ENCODE measurements at regions not wholly inside any gene's neighbourhood (a gene's known extent, or its start where the extent isn't known, plus 50 kb on each side); places are given as distances from the start of the nearest gene placed in this dataset.

DNA sequence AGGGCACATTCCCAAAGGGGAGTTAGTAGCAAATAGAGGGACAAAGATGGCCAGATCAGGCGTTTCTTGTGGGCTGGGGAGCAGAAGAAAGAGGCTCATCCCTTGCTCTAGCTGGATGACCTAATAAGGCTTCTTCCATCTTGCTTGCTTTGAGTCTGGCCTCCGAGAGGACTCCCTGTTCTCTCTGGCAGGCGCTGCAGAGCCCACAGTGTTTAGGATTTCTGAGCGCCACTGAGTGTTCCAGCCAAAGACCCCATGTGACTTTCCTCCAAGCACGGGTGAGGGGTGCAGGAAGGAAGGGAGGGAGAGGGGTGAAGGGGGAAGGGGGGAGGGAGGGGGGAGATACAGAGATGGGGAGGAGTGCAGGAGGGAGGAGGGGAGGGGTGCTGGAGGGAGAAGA, 203.8 kb upstream of the SVIL start:
- Mint-ChIP-seq H3K27ac (no peak overlapping the region), H3K4me1 (no peaks in the 10 kb centered on the region), H3K4me3 (no peak overlapping the region), H3K9me3 (no peaks in the 10 kb centered on the region), H3K36me3 (no peaks in the 10 kb centered on the region)
- no peak for ATAC-seq
- no peak for DNase-seq (ENCODE audit: low spot score in 2 of 2)

DNA sequence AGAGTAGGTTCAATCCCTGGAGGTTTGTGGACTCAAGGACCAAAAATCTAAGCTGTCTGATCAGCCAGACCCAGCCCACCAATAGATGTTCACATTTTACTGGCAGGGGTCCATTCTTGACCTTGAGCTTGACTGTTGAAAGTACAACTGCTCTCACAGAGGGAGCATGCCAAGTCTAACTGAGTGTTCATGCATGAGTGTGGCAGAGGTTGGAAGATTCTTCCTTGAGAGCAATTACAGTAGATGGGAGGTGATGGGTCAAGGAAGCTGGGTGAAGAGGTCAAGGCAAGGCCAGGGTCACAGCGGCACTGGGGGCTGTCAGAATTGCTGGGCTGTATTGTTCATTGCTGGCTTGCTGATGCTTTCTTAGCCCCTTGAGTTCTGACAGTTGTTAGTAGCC, 202.8 kb upstream of the SVIL start:
- H3K36me3 Mint-ChIP-seq = no peaks in the 10 kb centered on the region
- no peaks in the 10 kb centered on the region for H3K4me1 Mint-ChIP-seq
- H3K9me3 Mint-ChIP-seq = no peaks in the 10 kb centered on the region
- DNase-seq (ENCODE audit: low spot score in 2 of 2) = no peak
- H3K27ac Mint-ChIP-seq = no peak overlapping the region
- no peak for ATAC-seq
- H3K4me3 Mint-ChIP-seq = no peak overlapping the region

DNA sequence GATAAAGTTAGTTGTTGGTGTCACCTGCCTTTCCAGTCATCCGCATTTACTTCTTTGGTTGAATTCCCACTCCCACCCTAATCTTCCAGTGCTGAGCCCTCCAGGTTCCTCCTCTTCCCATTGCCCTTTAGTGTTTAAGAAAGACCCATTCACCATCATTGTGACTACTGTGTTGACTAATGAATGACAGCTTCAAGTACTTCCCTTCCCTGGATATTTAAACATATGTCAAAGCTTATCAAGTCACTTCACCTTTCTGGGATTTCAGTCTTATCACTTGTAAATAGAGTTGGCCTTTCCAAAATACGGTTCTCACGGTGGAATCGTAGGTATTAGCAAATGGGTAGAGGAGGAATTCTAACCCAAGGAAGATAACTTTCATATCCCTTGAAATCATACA, 201.6 kb upstream of the SVIL start:
- H3K36me3 Mint-ChIP-seq = no peaks in the 10 kb centered on the region
- H3K9me3 Mint-ChIP-seq = peaks cover 6% of the 10 kb centered on the region
- H3K27ac Mint-ChIP-seq = no peak overlapping the region
- no peak overlapping the region for H3K4me3 Mint-ChIP-seq
- ATAC-seq = no peak
- DNase-seq (ENCODE audit: low spot score in 2 of 2) = no peak
- no peaks in the 10 kb centered on the region for H3K4me1 Mint-ChIP-seq

DNA sequence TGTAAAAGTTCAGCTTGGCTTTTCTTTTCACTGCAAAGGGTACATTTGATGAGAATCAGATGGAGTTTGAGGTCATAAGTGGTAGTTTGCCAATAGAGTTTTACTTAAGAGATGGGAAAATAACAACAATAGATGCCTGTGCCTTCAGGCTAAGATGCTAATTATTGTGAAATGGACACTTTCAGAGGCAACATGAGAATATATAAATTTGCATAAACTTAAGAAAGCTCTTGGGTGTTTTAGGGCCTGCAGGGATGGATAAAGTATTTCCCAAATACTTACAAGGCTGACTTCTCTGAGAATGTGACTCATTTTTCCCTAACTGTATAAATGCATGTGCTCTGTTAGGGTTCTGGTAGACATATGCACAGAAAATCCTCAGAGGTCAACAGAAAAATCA, 200.3 kb upstream of the SVIL start:
- no peak overlapping the region for H3K27ac Mint-ChIP-seq
- ATAC-seq (no peak), DNase-seq (ENCODE audit: low spot score in 2 of 2) (no peak)
- peaks cover 8% of the 10 kb centered on the region for H3K9me3 Mint-ChIP-seq
- no peaks in the 10 kb centered on the region for H3K4me1 Mint-ChIP-seq
- H3K36me3 Mint-ChIP-seq = no peaks in the 10 kb centered on the region
- H3K4me3 Mint-ChIP-seq = no peak overlapping the region

DNA sequence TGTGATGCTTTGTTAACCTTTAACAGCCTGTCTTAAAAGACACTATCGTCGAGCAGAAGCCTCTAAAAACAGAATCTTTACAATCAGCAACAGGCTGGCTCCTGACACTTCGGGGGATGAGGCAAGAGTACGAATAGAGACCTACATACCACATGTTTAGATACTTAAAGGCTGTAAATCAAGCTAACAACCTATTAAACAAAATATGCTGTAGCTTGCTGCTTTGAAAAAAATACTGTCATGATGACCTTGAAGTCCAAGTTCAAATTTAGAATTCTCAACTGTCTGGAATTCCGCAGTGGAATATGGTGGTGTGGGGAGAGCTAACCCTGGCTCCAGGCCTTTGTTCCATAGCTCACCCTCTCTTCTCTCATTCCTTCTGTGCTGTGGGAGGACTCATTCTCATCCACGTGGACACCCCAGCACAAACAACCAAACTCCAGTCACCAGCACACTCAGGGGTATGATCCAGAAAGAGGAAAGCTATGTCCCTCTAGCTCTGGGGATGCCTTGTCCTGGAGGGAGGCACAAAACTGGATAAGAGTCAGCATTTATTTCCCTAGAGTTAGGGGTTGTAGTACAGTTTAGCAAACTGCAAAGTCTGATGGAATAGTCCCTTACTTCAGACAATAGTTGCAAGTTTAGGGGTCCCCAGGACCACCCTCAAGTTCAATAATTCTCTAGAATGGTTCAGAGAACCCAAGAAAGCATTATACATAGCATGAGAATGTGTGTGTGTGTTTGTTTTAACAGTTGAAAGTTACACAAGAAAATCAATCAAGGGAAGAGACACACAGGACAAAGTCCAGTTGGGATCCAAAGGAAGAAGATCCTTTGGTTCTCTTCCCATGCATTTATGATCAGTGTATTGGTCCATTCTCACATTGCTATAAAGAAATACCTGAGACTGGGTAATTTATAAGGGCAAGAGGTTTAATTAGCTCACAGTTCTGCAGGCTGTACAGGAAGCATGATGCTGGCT, 196.1 kb upstream of the SVIL start:
- DNase-seq (ENCODE audit: low spot score in 2 of 2) = no peak
- Mint-ChIP-seq H3K27ac (no peak overlapping the region), H3K36me3 (no peaks in the 10 kb centered on the region), H3K9me3 (peaks cover 8% of the 10 kb centered on the region), H3K4me1 (peaks cover 9% of the 10 kb centered on the region), H3K4me3 (no peak overlapping the region)
- ATAC-seq = no peak

DNA sequence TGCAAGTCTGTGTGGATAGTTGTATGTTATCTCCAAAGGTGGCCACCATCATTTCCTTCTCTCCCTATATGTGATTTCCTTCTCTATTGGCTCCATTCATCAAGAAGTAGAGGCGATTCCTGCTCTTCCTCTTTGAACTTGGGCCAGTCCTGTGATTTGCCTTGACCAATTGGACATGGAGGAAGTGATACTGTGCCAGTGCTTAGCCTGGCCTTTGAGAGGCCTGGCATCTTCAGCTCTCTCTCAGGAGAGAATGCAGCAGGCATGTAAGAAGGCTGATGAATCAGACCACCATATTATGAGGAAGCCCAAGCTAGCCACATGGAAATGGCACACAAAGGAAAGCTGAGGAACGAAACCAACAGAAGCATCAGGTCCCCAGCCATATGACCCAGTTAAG, 195.0 kb upstream of the SVIL start:
- no peaks in the 10 kb centered on the region for H3K36me3 Mint-ChIP-seq

DNA sequence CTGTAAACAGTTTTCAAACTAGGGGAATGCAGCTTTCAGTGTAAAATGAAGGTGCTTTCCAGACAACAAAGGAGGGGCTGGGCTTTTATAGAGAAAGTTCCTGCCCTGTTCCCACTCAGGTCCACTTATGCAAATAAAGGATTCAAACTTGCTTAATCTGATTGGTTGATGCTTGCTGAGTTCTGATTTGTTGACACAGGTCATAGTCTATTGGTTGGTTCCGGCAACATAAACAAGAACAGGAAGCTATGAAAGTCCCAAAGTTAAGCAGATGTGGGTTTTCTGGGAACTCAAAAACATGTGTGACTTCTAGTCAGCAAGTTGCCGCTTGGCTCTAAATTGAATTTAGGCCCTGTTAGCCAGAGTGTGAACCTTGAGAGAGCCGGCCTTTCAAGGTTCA, 194.2 kb upstream of the SVIL start:
- Mint-ChIP-seq H3K4me1 (peaks cover 9% of the 10 kb centered on the region), H3K4me3 (no peak overlapping the region), H3K36me3 (no peaks in the 10 kb centered on the region), H3K9me3 (peaks cover 8% of the 10 kb centered on the region), H3K27ac (no peak overlapping the region)
- ATAC-seq = peak; percentile 76
- no peak for DNase-seq (ENCODE audit: low spot score in 2 of 2)

More for the DNA sequence above, 195.0 kb upstream of the SVIL start:
- peaks cover 8% of the 10 kb centered on the region for H3K9me3 Mint-ChIP-seq
- peaks cover 9% of the 10 kb centered on the region for H3K4me1 Mint-ChIP-seq
- ATAC-seq = no peak
- H3K4me3 Mint-ChIP-seq = no peak overlapping the region
- H3K27ac Mint-ChIP-seq = no peak overlapping the region
- no peak for DNase-seq (ENCODE audit: low spot score in 2 of 2)

DNA sequence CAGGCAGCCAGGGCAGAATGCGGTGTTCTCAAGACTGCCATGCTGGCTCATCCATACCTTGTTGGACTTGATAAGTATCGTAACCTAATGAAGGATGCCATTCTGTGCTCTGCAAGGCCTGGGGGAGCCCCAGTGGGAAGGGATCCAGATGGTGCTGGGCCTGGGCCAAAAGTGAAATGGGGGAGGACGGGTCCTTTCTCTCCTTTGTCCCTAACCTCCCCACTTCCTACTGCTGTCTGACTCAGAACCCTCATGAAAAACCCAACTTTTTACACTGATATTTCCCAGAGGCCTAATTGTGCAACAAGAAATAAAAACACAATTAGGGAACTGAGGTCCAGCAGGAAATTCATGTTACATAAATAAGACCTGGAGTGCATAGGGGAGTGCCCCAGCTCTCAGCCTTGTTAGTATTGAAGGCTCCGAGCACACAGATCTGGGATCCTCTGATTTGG, 193.7 kb upstream of the SVIL start:
- Mint-ChIP-seq H3K36me3 (no peaks in the 10 kb centered on the region), H3K27ac (no peak overlapping the region), H3K9me3 (peaks cover 8% of the 10 kb centered on the region), H3K4me1 (peaks cover 9% of the 10 kb centered on the region), H3K4me3 (no peak overlapping the region)
- no peak for DNase-seq (ENCODE audit: low spot score in 2 of 2)
- peak; percentile 42 for ATAC-seq

DNA sequence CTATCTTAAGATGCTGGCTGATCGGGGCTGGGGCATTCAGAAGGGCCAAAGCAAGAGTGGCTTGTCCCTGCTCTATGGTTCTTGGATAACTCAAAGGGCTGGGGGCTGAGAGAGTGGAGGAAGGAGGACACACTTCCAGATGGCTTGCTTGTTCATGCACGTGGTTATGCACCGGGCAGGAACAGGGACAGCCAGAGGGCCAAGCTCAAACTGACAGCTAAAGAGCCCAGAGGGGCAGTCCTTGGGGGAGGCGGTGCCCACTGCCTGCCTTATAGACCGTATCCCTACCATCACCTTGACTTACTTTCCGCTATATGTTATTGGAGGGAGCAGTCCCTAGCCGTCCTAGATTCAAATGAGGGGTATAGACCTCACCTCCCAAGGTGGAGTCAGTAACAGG, 192.7 kb upstream of the SVIL start:
- H3K4me3 Mint-ChIP-seq = no peak overlapping the region
- DNase-seq (ENCODE audit: low spot score in 2 of 2) (no peak), ATAC-seq (peak; percentile 19)
- peaks cover 9% of the 10 kb centered on the region for H3K4me1 Mint-ChIP-seq
- peak overlapping the region; percentile 26 for H3K27ac Mint-ChIP-seq
- peaks cover 8% of the 10 kb centered on the region for H3K9me3 Mint-ChIP-seq
- H3K36me3 Mint-ChIP-seq = no peaks in the 10 kb centered on the region

DNA sequence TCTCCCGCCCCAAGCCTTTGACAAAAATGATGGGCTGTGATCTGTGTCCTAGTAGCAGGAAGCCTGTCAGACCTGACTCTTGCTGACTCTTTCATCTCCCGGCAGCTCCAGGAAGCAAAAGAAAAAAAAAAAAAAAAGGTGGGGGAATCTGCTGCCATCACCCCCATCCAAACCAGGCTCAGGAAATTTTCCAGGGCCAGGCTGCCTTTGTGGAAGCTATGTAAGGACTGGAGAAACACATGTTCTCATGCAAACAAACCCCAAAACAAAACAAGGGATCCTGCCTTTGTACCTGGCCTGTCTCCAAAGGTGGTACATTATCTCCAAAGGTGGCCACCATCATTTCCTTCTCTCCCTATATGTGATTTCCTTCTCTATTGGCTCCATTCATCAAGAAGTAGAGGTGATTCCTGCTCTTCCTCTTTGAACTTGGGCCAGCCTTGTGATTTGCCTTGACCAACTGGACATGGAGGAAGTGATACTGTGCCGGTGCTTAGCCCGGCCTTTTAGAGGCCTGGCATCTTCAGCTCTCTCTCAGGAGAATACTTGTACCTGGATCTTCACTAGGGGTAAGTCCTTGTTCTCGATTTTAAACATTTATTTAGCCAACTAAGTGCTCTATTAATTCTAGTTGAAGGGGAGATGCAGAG, 192.2 kb upstream of the SVIL start:
- H3K4me3 Mint-ChIP-seq = no peak overlapping the region
- peak overlapping the region; percentile 26 for H3K27ac Mint-ChIP-seq
- H3K36me3 Mint-ChIP-seq = no peaks in the 10 kb centered on the region
- H3K9me3 Mint-ChIP-seq = peaks cover 5% of the 10 kb centered on the region
- H3K4me1 Mint-ChIP-seq = peaks cover 9% of the 10 kb centered on the region
- no peak for ATAC-seq
- no peak for DNase-seq (ENCODE audit: low spot score in 2 of 2)

DNA sequence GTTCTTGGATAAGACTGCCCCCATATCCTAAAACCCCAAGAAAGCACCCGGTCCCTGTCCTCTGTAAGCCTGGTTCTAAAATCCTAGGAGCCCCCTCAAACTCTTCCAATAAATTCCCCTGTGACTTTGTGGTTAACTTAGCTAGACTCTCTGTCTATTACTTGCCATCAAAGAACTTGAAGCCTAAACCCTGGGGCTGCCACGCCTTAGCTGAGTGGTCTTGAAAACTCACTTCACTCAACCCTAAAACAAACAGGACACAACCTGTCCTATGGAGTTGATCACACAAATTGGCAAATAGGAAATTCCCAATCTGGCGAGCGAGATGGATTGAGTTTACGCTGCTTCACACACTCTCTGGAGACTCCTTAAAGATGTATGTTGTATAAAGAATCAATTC, 191.4 kb upstream of the SVIL start:
- no peak for DNase-seq (ENCODE audit: low spot score in 2 of 2)
- Mint-ChIP-seq H3K4me3 (no peak overlapping the region), H3K27ac (no peak overlapping the region), H3K36me3 (no peaks in the 10 kb centered on the region), H3K4me1 (peaks cover 9% of the 10 kb centered on the region), H3K9me3 (peaks cover under 1% of the 10 kb centered on the region)
- no peak for ATAC-seq

DNA sequence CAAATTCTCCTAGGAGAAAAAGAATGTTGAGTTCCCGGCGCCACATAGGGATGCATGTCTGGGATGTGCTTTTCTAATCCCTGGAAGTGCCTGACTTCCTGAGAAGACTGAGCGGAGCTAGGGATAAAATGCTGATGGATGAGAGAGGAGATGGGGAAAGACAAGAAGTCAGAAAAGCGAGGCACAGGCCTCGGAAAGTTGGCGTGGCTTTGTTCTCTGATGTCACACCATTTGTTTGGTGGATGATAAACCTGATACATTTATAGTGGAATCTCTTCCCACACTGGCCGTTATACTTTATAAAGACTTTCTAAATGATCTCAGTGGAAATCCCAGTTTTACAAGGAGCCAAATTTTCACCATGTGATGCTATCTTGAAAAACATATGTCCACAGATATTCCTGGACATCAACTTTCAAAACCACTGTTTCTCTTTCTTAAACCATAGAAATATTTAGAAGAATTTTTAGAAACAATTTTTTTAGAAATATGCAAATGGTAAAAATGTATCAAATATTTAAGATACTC, 188.8 kb upstream of the SVIL start:
- no peaks in the 10 kb centered on the region for H3K9me3 Mint-ChIP-seq
- no peak overlapping the region for H3K27ac Mint-ChIP-seq
- ATAC-seq (no peak), DNase-seq (ENCODE audit: low spot score in 2 of 2) (no peak)
- H3K4me1 Mint-ChIP-seq = no peaks in the 10 kb centered on the region
- no peaks in the 10 kb centered on the region for H3K36me3 Mint-ChIP-seq
- no peak overlapping the region for H3K4me3 Mint-ChIP-seq

DNA sequence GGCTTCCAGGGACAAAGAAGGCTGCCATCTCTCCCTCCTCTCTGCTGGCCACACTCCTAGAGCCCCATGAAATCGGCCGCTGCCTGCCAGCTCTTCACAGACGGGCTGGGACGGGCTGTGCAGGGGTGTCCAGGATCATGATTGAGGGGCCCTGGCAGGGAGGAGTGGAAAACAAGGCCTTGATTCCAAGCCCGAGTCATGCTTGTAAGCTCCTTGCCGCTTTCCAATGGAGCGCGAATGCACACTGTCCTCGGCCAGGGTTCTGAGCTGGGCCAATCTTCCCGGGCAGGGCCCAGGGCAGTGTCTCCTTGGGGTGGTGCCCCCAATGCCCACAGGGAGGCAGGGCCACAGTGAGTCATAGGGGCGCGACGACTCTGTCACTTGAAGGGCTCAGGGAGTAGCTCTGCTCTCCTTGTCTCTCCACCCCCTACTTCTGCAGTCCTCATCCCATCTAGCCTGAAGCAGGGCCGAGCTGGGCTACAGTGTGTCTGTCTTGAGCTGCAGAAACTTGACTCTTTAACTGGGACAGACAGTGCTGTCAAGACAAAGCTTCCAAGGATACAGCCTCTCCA, 186.2 kb upstream of the SVIL start:
- Mint-ChIP-seq H3K36me3 (no peaks in the 10 kb centered on the region), H3K9me3 (no peaks in the 10 kb centered on the region), H3K27ac (no peak overlapping the region), H3K4me1 (no peaks in the 10 kb centered on the region), H3K4me3 (no peak overlapping the region)
- DNase-seq (ENCODE audit: low spot score in 2 of 2) = no peak
- ATAC-seq = no peak

DNA sequence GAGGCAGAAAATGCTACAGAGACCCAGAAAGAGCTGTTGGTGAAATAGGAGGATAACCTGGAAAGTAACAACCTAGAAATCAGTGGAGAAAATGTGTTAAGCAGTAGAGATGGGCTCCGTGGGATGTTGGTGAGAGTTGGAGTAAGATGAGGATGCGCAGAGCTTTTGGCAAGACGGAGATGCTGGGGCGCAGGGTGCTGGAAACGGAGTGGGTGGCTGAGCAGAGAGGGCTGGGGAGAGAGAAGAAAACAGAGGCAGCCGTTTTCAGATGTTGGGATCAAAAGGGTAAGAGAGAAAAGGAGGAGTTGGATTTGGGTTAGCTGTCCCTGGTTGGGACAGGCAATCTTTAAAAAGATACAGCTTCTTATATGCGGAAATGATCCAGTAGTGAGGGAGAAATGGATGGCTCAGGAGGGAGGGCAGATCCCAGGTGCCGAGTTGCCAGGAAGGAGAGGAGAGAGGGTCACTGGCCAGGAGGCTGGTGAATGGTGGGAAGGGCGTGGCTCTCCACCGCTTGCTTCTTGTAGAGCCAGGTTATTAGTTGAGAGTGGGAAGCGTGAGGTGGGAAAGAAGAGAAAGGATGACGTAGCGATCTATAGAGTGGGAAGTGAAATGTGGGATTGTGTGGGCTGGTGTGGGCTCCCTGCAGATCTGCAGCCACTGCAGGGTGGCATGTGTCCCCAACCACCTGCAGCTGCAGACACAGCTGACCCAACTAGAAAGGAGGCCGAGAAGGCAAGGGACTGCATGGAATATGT, 182.2 kb upstream of the SVIL start:
- no peak for DNase-seq (ENCODE audit: low spot score in 2 of 2)
- H3K4me1 Mint-ChIP-seq = peaks cover 5% of the 10 kb centered on the region
- H3K9me3 Mint-ChIP-seq = no peaks in the 10 kb centered on the region
- no peak overlapping the region for H3K4me3 Mint-ChIP-seq
- no peak for ATAC-seq
- H3K27ac Mint-ChIP-seq = no peak overlapping the region
- H3K36me3 Mint-ChIP-seq = no peaks in the 10 kb centered on the region

DNA sequence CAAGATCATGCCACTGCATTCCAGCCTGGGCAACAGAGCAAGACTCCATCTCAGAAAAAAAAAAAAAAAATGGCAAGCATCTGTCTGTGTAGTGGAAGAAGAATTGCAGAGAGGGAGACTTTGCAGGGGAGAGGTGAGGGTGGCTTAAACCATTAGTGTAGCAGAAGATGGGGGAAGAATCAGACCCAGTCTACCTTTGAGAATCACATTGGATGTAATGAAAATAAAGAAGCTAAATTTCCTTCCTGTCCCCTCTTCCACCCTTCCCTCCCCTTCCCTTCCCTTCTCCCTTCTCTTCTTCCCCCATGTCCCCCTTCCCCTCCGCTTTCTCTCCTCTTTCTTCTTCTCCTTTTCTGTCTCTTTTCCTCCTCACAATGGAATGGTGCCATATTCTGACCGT, 180.8 kb upstream of the SVIL start:
- no peaks in the 10 kb centered on the region for H3K36me3 Mint-ChIP-seq
- no peaks in the 10 kb centered on the region for H3K9me3 Mint-ChIP-seq
- no peak overlapping the region for H3K27ac Mint-ChIP-seq
- no peak overlapping the region for H3K4me3 Mint-ChIP-seq
- DNase-seq (ENCODE audit: low spot score in 2 of 2) (no peak), ATAC-seq (no peak)
- peaks cover 15% of the 10 kb centered on the region for H3K4me1 Mint-ChIP-seq
